Erythroblast (primary cell): ENCODE measurements at regions not wholly inside any gene's neighbourhood (a gene's known extent, or its start where the extent isn't known, plus 50 kb on each side); places are given as distances from the start of the nearest gene placed in this dataset.

Experiments
- GATA1 ChIP-seq: IDR thresholded peaks from 2 replicates; pipeline ENCODE4 v1.6.1; 2011; ENCODE audit warnings: low read depth, mild to moderate bottlenecking, control low read depth, low read length, moderate library complexity
- POLR2A ChIP-seq: IDR thresholded peaks from 2 replicates; pipeline ENCODE4 v1.6.1; 2011; ENCODE audit warnings: mild to moderate bottlenecking, low read length

- TF ChIP-seq POLR2A (no peak), GATA1 (no peak)
Measured at GRCh38 chr20:47993817-47994216, 208.5 kb upstream of the SULF2 start.
